IMR-90 (cell line): ENCODE measurements at regions not wholly inside any gene's neighbourhood (a gene's known extent, or its start where the extent isn't known, plus 50 kb on each side); places are given as distances from the start of the nearest gene placed in this dataset.

Source experiments
- ATAC-seq: fragments of 200-7000 bp; cut with Tn5 transposase; 2 replicates; pipeline ENCODE4 v1.9.1; 2020; ENCODE audit warnings: low read depth, mild to moderate bottlenecking, moderate library complexity
- BruUV-seq: library from RNA; stranded (reverse); fragments of 400-500 nt; replicated peaks from 2 replicates; lab custom pipeline; 2021; lab: Mats Ljungman, UMichigan
- CTCF ChIA-PET: fragments of 300-600 bp; formaldehyde crosslinking; extraction: SDS; loops from one replicate; lab custom pipeline; 2021; ENCODE audit warnings: antibody characterized with exemption; lab: Yijun Ruan, JAX
- POLR2A ChIA-PET: fragments of 300-600 bp; sonication (Branson Sonifier 250); formaldehyde crosslinking; loops from one replicate; lab custom pipeline; 2022; ENCODE audit warnings: antibody characterized with exemption; ENCODE audit not compliant: unreplicated experiment; lab: Charles Lee
- DNase-seq: peaks from one replicate; pipeline ENCODE4 v3.0.0; 2013
- H2AFZ ChIP-seq: replicated peaks from 2 replicates; pipeline ENCODE3; 2013; ENCODE audit warnings: low read length, mild to moderate bottlenecking; ENCODE audit not compliant: poor library complexity
- H2AK5ac ChIP-seq: 2 replicates; pipeline ENCODE4 v1.6.1; 2013; ENCODE audit warnings: low read depth, low read length, inconsistent platforms
- H2AK9ac ChIP-seq: replicated peaks from 2 replicates; pipeline ENCODE3; 2013; ENCODE audit warnings: mild to moderate bottlenecking, low read depth, low read length, moderate library complexity; ENCODE audit not compliant: poor library complexity
- H2BK120ac ChIP-seq: 2 replicates; pipeline ENCODE4 v1.6.1; 2013; ENCODE audit warnings: low read depth, low read length, inconsistent platforms
- H2BK15ac ChIP-seq: 3 replicates; pipeline ENCODE4 v1.6.1; 2013; ENCODE audit warnings: low read depth, low read length, inconsistent platforms
- H2BK20ac ChIP-seq: 2 replicates; pipeline ENCODE4 v1.6.1; 2013; ENCODE audit warnings: low read depth, mild to moderate bottlenecking, inconsistent platforms, low read length, moderate library complexity
- H2BK5ac ChIP-seq: 2 replicates; pipeline ENCODE4 v1.6.1; 2013; ENCODE audit warnings: mild to moderate bottlenecking, low read depth, low read length, inconsistent platforms; ENCODE audit not compliant: poor library complexity, severe bottlenecking
- H3K14ac ChIP-seq: replicated peaks from 2 replicates; pipeline ENCODE4 v1.6.1; 2013; ENCODE audit warnings: low read depth, low read length, inconsistent platforms
- H3K18ac ChIP-seq: 2 replicates; pipeline ENCODE4 v1.6.1; 2013; ENCODE audit warnings: low read depth, low read length, control low read depth
- H3K23ac ChIP-seq: 2 replicates; pipeline ENCODE4 v1.6.1; 2013; ENCODE audit warnings: low read depth, low read length, inconsistent platforms
- H3K27ac ChIP-seq: 2 replicates; pipeline ENCODE4 v1.5.1; 2013; ENCODE audit warnings: mild to moderate bottlenecking, control low read depth, low read length; ENCODE audit not compliant: insufficient read depth
- H3K27me3 ChIP-seq: 2 replicates; pipeline ENCODE4 v1.6.1; 2013; ENCODE audit warnings: low read length; ENCODE audit not compliant: control insufficient read depth, insufficient read depth
- H3K36me3 ChIP-seq: 2 replicates; pipeline ENCODE4 v1.6.1; 2013; ENCODE audit warnings: low read length, mixed read lengths; ENCODE audit not compliant: control insufficient read depth, insufficient read depth
- H3K4ac ChIP-seq: 2 replicates; pipeline ENCODE4 v1.6.1; 2013; ENCODE audit warnings: low read depth, low read length, inconsistent platforms
- H3K4me1 ChIP-seq: 2 replicates; pipeline ENCODE4 v1.6.1; 2013; ENCODE audit warnings: low read length, mixed read lengths; ENCODE audit not compliant: control insufficient read depth, insufficient read depth
- H3K4me2 ChIP-seq: 2 replicates; pipeline ENCODE4 v1.6.1; 2013; ENCODE audit warnings: low read depth, mild to moderate bottlenecking, control low read depth, low read length, moderate library complexity
- H3K4me3 ChIP-seq: 2 replicates; pipeline ENCODE4 v1.5.1; 2013; ENCODE audit warnings: low read depth, mild to moderate bottlenecking, control low read depth, low read length, moderate library complexity; ENCODE audit not compliant: insufficient read depth
- H3K56ac ChIP-seq: 2 replicates; pipeline ENCODE4 v1.6.1; 2013; ENCODE audit warnings: low read length, inconsistent platforms; ENCODE audit not compliant: insufficient read depth; ENCODE audit errors: extremely low read depth
- H3K79me1 ChIP-seq, 2 experiments: 2 replicates each; pipeline ENCODE4 v1.6.1; 2013; ENCODE audit warnings: low read length in 2 of 2, inconsistent platforms in 1 of 2, low read depth in 1 of 2
- H3K9ac ChIP-seq: 2 replicates; pipeline ENCODE4 v1.6.1; 2013; ENCODE audit warnings: low read depth, low read length, control low read depth
- H3K9me1 ChIP-seq: 2 replicates; pipeline ENCODE4 v1.6.1; 2013; ENCODE audit warnings: low read length, inconsistent platforms; ENCODE audit not compliant: insufficient read depth
- H3K9me3 ChIP-seq: 2 replicates; pipeline ENCODE4 v1.6.1; 2013; ENCODE audit warnings: low read length; ENCODE audit not compliant: control insufficient read depth, insufficient read depth
- H4K20me1 ChIP-seq: 2 replicates; pipeline ENCODE4 v1.6.1; 2013; ENCODE audit warnings: low read length, inconsistent platforms; ENCODE audit not compliant: insufficient read depth
- H4K5ac ChIP-seq: 2 replicates; pipeline ENCODE4 v1.6.1; 2013; ENCODE audit warnings: mild to moderate bottlenecking, low read depth, low read length, control low read depth
- H4K8ac ChIP-seq, 2 experiments: 2 replicates each; pipeline ENCODE4 v1.6.1; 2013; ENCODE audit warnings: low read depth in 2 of 2, low read length in 2 of 2, control low read depth in 1 of 2, inconsistent platforms in 1 of 2
- H4K91ac ChIP-seq: 2 replicates; pipeline ENCODE4 v1.6.1; 2013; ENCODE audit warnings: low read depth, low read length, inconsistent platforms; ENCODE audit not compliant: insufficient read depth
- BHLHE40 ChIP-seq: fragments of 150-350 bp; IDR thresholded peaks from 2 replicates; pipeline ENCODE4 v1.6.1; 2016; ENCODE audit warnings: mild to moderate bottlenecking, low read depth, low read length
- MAFK ChIP-seq: IDR thresholded peaks from 2 replicates; pipeline ENCODE4 v1.6.1; 2012; ENCODE audit warnings: low read depth, low read length, improper control_type of control experiment
- RAD21 ChIP-seq: IDR thresholded peaks from 2 replicates; pipeline ENCODE4 v1.6.1; 2012; ENCODE audit warnings: low read length, improper control_type of control experiment
- WGBS, 2 experiments: methylation state at CpG; one replicate each; pipeline versions ENCODE4 v1.1.5 to v1.1.7; 2013; ENCODE audit warnings: missing lambda C conversion rate in 2 of 2; ENCODE audit not compliant: insufficient read length in 1 of 2; ENCODE audit errors: extremely low coverage in 2 of 2; 5-methylcytosine and 5-hydroxymethylcytosine counted together
- dilution Hi-C: fragments of 300-500 bp; cut with HindIII; formaldehyde crosslinking; loops from one replicate; pipeline ENCODE4 v1.14.3; 2018; ENCODE audit warnings: low sequenced_read_pairs; ENCODE audit not compliant: unreplicated experiment
- in situ Hi-C: fragments of 300-500 bp; cut with MboI; formaldehyde crosslinking; loops from 3 replicates; pipeline ENCODE4 v1.14.3; 2019; ENCODE audit warnings: low sequenced_read_pairs, inconsistent platforms, mixed read lengths
- intact Hi-C: fragments of 100-400 bp; cut with micrococcal nuclease; formaldehyde crosslinking; loops from 2 replicates; pipeline ENCODE4 v1.10.0; 2022
- TF ChIP-seq, protein P1 (sequence below): conservative IDR thresholded peaks from 2 replicates; pipeline ENCODE4 v1.5.1; 2012; ENCODE audit warnings: mild to moderate bottlenecking, low read depth, low read length, improper control_type of control experiment
- TF ChIP-seq, protein P2 (sequence below): fragments of 150-350 bp; IDR thresholded peaks from 2 replicates; pipeline ENCODE4 v1.6.1; 2016; ENCODE audit warnings: low read depth, mild to moderate bottlenecking, low read length, moderate library complexity, borderline replicate concordance

DNA sequence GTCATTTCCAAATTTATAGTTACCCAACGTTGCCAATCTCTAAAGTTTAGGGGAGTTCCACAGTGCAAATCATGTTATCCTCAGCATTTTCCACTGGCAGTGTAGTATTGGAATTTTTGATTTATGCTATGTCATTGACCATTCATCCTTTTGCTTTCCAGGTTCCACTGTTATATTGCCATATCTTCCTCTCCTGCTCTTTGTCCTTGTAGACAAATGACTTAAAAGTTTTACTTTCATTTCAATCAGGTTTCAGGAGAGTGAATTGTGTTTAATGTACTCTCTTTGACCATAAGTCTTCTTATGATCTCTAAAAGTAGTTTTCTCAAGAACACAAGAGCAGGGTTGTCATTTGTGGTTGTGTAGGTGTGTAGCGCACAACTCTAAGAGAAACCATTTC is 274.6 kb downstream of the COG6 start:
- Histone ChIP-seq H3K27ac (no peak overlapping the region), H3K18ac (no peak overlapping the region), H3K4me3 (no peak overlapping the region), H2BK20ac (no peak overlapping the region), H3K36me3 (no peaks in the 10 kb centered on the region), H3K27me3 (no peaks in the 10 kb centered on the region), H2BK5ac (no peak overlapping the region), H3K56ac (no peak overlapping the region), H2BK15ac (no peak overlapping the region), H2BK120ac (no peak overlapping the region), H4K20me1 (no peaks in the 10 kb centered on the region), H3K14ac (no peak overlapping the region), H2AFZ (no peak overlapping the region), H4K8ac (no peak overlapping the region), H3K79me1 (no peaks in the 10 kb centered on the region), H3K4ac (no peak overlapping the region), H3K9ac (no peak overlapping the region), H3K4me1 (no peaks in the 10 kb centered on the region), H2AK9ac (no peak overlapping the region), H3K9me3 (no peaks in the 10 kb centered on the region), H4K91ac (no peak overlapping the region), H4K5ac (no peak overlapping the region), H3K4me2 (no peak overlapping the region), H3K23ac (no peak overlapping the region), H3K9me1 (no peaks in the 10 kb centered on the region), H2AK5ac (no peak overlapping the region)
- no peak for TF ChIP-seq MAFK
- TF ChIP-seq RAD21, result no peak
- no peak for TF ChIP-seq BHLHE40
- TF ChIP-seq, protein P1, sequence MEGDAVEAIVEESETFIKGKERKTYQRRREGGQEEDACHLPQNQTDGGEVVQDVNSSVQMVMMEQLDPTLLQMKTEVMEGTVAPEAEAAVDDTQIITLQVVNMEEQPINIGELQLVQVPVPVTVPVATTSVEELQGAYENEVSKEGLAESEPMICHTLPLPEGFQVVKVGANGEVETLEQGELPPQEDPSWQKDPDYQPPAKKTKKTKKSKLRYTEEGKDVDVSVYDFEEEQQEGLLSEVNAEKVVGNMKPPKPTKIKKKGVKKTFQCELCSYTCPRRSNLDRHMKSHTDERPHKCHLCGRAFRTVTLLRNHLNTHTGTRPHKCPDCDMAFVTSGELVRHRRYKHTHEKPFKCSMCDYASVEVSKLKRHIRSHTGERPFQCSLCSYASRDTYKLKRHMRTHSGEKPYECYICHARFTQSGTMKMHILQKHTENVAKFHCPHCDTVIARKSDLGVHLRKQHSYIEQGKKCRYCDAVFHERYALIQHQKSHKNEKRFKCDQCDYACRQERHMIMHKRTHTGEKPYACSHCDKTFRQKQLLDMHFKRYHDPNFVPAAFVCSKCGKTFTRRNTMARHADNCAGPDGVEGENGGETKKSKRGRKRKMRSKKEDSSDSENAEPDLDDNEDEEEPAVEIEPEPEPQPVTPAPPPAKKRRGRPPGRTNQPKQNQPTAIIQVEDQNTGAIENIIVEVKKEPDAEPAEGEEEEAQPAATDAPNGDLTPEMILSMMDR, result no peak
- TF ChIP-seq, protein P2, sequence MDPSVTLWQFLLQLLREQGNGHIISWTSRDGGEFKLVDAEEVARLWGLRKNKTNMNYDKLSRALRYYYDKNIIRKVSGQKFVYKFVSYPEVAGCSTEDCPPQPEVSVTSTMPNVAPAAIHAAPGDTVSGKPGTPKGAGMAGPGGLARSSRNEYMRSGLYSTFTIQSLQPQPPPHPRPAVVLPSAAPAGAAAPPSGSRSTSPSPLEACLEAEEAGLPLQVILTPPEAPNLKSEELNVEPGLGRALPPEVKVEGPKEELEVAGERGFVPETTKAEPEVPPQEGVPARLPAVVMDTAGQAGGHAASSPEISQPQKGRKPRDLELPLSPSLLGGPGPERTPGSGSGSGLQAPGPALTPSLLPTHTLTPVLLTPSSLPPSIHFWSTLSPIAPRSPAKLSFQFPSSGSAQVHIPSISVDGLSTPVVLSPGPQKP, result no peak
- BruUV-seq, result no TSS peak
- CTCF ChIA-PET, result no interaction called here
- dilution Hi-C loops (no loop called here), intact Hi-C loops (no loop called here), in situ Hi-C loops (no loop called here)
- DNase-seq (no peak), ATAC-seq (no peak)
- no CpG with 5 or more reads among the region's 2 CpGs for WGBS, 2 experiments
- POLR2A ChIA-PET, result no interaction called here
